22Rv1 (cell line): ENCODE measurements at regions not wholly inside any gene's neighbourhood (a gene's known extent, or its start where the extent isn't known, plus 50 kb on each side); places are given as distances from the start of the nearest gene placed in this dataset.
"Not testable (repeated sequence)": the region's sequence is repeated elsewhere in the genome, so short reads cannot be mapped to it uniquely, and the experiment has no call there.

Experiments used
- ZFX ChIP-seq: fragments of 450-650 bp; IDR thresholded peaks from 2 replicates; pipeline ENCODE4 v1.6.1; 2017; ENCODE audit warnings: antibody characterized with exemption, borderline replicate concordance
- TF ChIP-seq, protein P1 (sequence below): fragments of 450-650 bp; IDR thresholded peaks from 2 replicates; pipeline ENCODE4 v1.5.1; 2017; ENCODE audit warnings: mild to moderate bottlenecking

DNA sequence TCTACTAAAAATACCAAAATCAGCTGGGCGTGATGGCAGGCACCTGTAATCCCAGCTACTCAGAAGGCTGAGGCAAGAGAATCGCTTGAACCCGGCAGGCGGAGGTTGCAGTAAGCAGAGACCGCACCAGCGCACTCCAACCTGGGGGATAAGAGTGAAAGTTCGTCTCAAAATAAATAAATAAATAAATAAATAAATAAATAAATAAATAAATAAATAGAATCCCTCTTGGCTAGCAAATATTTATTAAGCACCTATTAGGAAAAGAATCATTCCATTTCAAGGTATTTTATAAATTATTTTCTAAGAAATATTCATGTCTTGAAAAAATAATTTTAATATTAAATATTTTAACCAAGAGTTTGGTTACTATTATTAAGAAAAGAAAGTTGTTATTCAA lies 1539.2 kb upstream of the SLC10A2 start:
- TF ChIP-seq, protein P1, sequence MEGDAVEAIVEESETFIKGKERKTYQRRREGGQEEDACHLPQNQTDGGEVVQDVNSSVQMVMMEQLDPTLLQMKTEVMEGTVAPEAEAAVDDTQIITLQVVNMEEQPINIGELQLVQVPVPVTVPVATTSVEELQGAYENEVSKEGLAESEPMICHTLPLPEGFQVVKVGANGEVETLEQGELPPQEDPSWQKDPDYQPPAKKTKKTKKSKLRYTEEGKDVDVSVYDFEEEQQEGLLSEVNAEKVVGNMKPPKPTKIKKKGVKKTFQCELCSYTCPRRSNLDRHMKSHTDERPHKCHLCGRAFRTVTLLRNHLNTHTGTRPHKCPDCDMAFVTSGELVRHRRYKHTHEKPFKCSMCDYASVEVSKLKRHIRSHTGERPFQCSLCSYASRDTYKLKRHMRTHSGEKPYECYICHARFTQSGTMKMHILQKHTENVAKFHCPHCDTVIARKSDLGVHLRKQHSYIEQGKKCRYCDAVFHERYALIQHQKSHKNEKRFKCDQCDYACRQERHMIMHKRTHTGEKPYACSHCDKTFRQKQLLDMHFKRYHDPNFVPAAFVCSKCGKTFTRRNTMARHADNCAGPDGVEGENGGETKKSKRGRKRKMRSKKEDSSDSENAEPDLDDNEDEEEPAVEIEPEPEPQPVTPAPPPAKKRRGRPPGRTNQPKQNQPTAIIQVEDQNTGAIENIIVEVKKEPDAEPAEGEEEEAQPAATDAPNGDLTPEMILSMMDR = not testable (repeated sequence)
- not testable (repeated sequence) for TF ChIP-seq ZFX
